ENCODE measurements at regions not wholly inside any gene's neighbourhood (a gene's known extent, or its start where the extent isn't known, plus 50 kb on each side); places are given as distances from the start of the nearest gene placed in this dataset.

DNA sequence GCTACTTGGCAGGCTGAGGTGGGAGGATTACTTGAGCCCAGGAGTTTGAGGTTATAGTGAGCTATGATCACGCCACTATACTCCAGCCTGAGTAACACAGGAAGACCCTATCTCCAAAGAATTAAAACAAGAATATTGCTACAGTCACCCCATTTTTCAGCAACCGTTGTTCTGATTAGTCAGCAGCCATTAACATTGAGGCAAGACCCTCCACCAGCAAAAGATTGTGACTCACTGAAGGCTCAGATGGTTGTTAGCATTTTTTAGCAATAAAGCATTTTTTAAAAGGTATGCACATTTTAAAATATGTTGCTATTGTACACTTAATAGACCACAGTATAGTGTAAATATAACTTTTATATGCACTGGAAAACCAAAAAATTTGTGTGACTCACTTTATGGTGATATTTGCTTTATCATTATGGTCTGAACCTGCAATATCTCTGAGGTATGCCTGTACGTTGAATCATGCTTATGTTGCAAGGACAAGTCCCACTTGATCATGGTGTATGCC lies 492.6 kb downstream of the SQOR start:
- TF ChIP-seq EZH2 (conservative IDR thresholded peaks at IDR 0.05; ENCODE audit: low read depth, low read length) (no peak), ZFP36L1 (CRISPR knock-in tag; IDR thresholded peaks at IDR 0.05) (no peak), HCFC1 (IDR thresholded peaks at IDR 0.05; ENCODE audit: low read depth, low read length) (no peak), ZNF232 (CRISPR knock-in tag; IDR thresholded peaks at IDR 0.05; ENCODE audit: borderline replicate concordance) (no peak), ZNF121 (CRISPR knock-in tag; IDR thresholded peaks at IDR 0.05) (no peak), ZNF124 (CRISPR knock-in tag; IDR thresholded peaks at IDR 0.05) (no peak), SIX4 (CRISPR knock-in tag; IDR thresholded peaks at IDR 0.05) (no peak), HOXD1 (CRISPR knock-in tag; IDR thresholded peaks at IDR 0.05) (no peak), ZNF7 (CRISPR knock-in tag; IDR thresholded peaks at IDR 0.05) (no peak), ZNF33A (CRISPR knock-in tag; IDR thresholded peaks at IDR 0.05; ENCODE audit: borderline replicate concordance) (no peak)
- TF ChIP-seq, protein P1, sequence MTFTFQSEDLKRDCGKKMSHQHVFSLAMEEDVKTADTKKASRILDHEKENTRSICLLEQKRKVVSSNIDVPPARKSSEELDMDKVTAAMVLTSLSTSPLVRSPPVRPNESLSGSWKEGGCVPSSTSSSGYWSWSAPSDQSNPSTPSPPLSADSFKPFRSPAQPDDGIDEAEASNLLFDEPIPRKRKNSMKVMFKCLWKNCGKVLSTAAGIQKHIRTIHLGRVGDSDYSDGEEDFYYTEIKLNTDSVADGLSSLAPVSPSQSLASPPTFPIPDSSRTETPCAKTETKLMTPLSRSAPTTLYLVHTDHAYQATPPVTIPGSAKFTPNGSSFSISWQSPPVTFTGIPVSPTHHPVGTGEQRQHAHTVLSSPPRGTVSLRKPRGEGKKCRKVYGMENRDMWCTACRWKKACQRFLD (CRISPR knock-in tag; IDR thresholded peaks at IDR 0.05; ENCODE audit: borderline replicate concordance), result no peak
- TF ChIP-seq, protein P2, sequence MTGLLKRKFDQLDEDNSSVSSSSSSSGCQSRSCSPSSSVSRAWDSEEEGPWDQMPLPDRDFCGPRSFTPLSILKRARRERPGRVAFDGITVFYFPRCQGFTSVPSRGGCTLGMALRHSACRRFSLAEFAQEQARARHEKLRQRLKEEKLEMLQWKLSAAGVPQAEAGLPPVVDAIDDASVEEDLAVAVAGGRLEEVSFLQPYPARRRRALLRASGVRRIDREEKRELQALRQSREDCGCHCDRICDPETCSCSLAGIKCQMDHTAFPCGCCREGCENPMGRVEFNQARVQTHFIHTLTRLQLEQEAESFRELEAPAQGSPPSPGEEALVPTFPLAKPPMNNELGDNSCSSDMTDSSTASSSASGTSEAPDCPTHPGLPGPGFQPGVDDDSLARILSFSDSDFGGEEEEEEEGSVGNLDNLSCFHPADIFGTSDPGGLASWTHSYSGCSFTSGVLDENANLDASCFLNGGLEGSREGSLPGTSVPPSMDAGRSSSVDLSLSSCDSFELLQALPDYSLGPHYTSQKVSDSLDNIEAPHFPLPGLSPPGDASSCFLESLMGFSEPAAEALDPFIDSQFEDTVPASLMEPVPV (CRISPR knock-in tag; IDR thresholded peaks at IDR 0.05), result no peak
